VCaP (cell line): ENCODE measurements at regions not wholly inside any gene's neighbourhood (a gene's known extent, or its start where the extent isn't known, plus 50 kb on each side); places are given as distances from the start of the nearest gene placed in this dataset.
"Not testable (repeated sequence)": the region's sequence is repeated elsewhere in the genome, so short reads cannot be mapped to it uniquely, and the experiment has no call there.

ENCODE experiments used
- H3K27ac ChIP-seq: fragments of 450-650 bp; 2 replicates; pipeline ENCODE4 v1.5.1; 2017
- TF ChIP-seq, protein P1 (sequence below): fragments of 450-650 bp; conservative IDR thresholded peaks from 2 replicates; pipeline ENCODE4 v1.5.1; 2017; ENCODE audit warnings: mild to moderate bottlenecking, moderate library complexity

DNA sequence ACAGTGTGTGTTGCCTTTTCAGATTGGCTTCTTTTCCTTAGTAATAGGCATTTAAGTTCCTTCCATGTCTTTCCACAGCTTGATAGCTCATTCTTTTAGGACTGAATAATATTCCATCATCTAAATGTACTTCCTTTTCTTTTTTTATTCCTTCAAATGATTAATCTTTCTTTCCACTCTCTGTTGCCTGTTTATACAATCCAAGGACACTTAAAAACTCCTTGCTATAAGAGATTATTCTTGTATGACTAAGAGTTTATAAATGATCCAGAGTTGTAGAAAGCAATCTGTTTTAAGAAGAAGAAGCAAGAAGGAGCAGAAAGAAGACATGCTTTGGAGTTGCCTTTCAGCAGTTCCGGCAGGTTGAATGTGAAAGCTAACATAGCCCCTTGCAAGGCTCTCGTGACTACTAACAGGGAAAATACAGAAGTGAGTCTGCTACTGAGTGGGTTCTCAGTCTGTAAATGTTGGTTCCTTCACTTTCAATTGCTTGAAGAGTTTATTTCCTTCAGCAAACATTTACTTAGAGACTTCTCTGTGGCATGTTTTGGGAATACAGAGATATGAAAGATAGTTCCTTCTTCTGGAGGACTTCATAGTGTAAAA, 123.0 kb downstream of the PMAIP1 start:
- no peak overlapping the region for H3K27ac ChIP-seq
- TF ChIP-seq, protein P1, sequence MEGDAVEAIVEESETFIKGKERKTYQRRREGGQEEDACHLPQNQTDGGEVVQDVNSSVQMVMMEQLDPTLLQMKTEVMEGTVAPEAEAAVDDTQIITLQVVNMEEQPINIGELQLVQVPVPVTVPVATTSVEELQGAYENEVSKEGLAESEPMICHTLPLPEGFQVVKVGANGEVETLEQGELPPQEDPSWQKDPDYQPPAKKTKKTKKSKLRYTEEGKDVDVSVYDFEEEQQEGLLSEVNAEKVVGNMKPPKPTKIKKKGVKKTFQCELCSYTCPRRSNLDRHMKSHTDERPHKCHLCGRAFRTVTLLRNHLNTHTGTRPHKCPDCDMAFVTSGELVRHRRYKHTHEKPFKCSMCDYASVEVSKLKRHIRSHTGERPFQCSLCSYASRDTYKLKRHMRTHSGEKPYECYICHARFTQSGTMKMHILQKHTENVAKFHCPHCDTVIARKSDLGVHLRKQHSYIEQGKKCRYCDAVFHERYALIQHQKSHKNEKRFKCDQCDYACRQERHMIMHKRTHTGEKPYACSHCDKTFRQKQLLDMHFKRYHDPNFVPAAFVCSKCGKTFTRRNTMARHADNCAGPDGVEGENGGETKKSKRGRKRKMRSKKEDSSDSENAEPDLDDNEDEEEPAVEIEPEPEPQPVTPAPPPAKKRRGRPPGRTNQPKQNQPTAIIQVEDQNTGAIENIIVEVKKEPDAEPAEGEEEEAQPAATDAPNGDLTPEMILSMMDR: no peak

DNA sequence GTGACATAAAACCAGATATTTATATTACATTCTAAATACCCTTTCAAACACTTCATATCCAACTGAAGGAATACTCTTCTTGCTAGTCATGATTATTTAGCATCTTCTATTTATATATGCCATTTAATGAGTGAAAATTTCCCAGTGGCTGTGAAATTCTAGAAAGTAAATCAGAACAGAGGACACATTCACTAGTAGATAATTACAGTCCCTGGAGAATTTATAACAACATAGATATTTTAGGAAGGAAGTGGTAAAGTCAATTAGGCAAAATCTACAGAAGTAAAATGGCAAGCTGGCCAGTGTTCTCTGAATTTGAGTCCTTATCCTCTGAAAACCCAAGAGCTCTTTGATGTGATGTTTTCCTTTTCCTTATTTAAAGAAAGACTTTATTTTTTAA, 121.8 kb downstream of the PMAIP1 start:
- TF ChIP-seq, protein P1: no peak

DNA sequence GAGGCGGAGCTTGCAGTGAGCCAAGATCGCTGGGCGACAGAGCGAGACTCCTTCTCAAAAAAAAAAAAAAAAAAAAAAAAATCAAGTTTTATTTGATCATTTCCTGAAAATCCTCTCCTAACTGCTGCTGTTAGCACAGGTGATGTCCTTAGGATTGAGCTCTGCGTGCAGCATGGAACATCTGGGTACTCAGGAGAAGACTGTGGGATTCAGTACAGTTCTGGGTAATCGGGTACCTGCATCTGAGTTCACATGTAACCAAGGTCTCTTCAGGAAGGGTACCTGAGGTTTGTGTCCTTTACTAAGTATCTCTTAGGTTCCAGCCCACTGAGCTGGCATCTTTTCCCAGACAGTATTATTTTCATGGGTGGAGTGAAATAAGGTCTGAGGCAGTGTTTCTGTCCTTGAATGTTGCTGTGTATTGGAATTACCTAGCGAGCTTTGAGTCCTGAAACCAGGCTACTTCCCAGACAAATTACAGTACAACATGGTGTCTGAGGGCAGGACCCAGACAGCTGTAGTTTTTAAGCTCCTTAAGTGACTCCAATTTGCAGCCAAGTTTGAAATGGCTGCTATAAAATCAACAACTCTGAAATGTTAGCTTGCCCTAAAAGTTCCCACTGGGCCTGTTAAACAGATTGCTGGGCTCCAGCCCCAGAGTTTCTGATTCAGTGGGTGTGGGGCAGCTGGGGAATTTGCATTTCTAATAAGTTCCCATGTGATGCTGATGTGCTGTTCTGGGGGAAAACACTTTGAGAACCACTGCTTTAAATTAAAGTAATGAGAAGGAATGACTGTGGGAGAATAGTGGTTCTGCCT, 120.5 kb downstream of the PMAIP1 start:
- TF ChIP-seq, protein P1: no peak
- no peak overlapping the region for H3K27ac ChIP-seq

More for the DNA sequence above, 121.8 kb downstream of the PMAIP1 start:
- H3K27ac ChIP-seq: no peak overlapping the region

DNA sequence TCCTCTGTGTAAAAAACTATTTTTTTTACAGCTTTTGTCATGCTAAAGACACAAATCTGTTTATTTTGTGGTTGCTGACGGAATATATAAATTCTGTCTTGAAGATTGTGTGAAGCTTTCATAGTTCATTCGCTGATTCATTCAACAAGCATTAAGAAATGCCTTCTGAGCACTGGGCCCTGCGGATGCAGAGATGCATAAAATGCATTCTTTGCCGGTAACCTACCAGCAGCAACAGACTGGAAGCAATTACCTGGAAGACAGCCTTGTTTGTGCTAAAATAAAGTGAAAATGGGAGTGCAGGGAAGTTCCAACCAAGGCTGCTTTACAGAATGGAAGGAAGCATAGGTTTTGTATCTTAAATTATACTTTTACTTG, 119.7 kb downstream of the PMAIP1 start:
- TF ChIP-seq, protein P1: no peak
- H3K27ac ChIP-seq: no peak overlapping the region

DNA sequence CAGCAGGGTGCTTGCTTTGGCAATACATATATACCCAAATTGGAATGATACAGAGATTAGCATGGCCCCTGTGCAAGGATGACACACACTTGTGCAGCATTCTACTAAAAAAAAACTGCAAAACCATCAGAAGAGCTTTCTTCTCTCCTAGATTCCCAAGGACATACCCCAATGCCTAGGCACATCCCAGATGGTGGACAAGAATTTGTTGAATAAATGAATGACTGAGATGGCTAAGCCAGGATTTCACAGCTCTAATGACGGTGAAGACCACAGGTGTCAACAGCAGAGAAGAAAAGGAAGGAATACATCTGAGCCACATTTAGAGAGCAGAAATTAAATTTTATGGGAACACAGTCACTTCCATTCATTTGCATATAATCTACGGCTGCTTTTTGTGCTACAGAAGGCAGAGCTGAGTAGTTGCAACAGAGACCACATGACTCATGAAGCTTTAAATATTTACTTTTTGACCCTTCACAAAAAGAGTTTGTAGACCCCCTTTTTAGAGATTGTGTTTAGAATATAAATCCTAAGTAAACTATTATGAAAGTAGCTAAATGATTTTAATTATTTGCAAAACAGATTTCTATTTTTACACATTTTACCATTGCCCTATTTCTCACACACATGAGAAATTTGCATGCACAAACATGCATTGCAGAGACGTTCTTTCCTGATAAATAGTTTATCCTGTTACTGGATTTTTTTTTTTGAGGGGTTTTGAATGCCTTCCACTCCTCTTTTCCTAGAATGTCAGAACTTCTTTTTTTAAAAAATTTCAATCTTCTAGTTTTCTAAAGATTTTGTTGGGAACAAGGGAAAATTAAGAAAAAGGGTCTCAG, 119.0 kb downstream of the PMAIP1 start:
- TF ChIP-seq, protein P1: no peak
- H3K27ac ChIP-seq: no peak overlapping the region

DNA sequence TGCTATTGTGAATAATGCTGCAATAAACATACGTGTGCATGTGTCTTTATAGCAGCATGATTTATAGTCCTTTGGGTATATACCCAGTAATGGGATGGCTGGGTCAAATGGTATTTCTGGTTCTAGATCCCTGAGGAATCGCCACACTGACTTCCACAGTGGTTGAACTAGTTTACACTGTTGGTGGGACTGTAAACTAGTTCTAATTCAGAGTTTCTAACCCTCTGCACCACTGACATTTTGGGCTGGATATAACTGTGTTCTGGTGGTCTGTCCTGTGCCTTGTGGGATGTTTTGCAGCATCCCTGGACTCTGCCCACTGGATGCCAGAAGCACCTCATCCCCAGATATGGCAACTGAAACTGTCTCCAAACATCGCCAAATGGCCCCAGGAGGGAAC, 118.3 kb downstream of the PMAIP1 start:
- H3K27ac ChIP-seq: not testable (repeated sequence)

DNA sequence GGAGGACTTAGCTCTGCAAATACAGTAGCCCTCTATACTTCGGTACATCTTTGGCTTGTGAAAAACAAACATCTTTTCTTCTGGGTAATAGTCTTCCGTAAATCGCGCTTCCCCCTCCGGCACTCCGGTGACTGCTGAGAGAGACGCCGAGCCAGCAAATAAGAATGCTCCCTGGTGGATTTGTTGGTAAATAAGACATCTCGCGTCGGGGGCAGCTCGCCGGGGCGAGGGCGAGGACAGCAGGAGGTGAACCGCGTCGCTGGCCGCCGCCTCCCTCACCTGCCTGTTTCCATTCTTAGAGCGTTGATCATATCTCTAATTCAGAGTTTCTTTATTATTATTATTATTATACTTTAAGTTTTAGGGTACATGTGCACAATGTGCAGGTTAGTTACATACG, 117.6 kb downstream of the PMAIP1 start:
- TF ChIP-seq, protein P1: no peak
- no peak overlapping the region for H3K27ac ChIP-seq

DNA sequence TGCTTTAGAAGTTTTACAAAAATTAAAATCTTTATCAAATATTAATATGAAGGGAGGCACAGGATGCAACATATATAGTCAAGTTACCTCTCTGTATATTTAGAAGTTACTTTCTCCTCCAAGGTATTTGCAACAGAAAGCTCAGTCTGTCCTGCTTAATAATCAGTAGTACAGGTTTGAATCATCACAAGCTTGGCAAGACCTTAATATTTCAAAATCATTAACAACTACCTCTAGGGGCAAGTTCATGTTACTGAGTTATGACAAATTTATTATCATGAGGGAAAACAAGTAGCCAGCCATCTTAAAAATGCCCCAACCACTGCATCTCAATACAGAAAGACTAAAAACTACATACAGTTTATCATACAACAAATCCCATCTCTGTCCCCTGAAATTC, 116.0 kb downstream of the PMAIP1 start:
- not testable (repeated sequence) for H3K27ac ChIP-seq

DNA sequence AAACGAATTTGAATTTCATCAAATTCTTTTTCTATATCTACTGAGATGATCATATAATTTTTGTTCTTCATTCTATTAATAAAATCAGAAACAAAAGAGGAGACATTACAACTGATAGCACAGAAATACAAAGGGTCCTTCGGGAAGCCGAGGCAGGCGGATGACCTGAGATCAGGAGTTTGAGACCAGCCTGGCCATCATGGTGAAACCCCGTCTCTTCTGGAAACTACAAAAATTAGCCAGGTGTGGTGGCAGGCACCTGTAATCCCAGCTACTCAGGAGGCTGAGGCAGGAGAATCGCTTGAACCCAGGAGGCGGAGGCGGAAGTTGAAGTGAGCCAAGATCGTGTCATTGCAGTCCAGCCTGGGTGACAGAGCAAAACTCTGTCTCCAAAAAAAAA, 113.4 kb downstream of the PMAIP1 start:
- not testable (repeated sequence) for H3K27ac ChIP-seq
